ENCODE measurements at regions not wholly inside any gene's neighbourhood (a gene's known extent, or its start where the extent isn't known, plus 50 kb on each side); places are given as distances from the start of the nearest gene placed in this dataset.
"Not testable (repeated sequence)": the region's sequence is repeated elsewhere in the genome, so short reads cannot be mapped to it uniquely, and the experiment has no call there.

DNA sequence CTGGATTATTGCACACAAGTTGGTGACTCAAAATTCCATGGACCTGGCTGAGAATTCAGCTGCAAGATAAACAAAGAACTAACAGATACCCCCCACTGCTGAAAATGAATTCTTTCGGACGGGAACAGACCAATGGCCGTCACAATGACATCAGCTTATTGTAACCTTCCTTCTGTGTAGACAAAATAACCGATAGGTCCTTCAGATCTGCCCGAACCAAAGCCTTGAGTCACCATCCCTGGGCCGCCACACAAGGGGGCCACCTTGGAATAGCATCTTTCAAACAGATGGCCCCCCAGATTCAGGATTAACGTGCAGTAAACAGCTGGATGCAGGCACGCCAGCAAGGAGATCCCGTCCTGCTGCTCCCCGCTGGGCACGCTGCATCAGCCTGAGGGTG, 214.0 kb upstream of the EXOC2 start:
- peak; percentile 17 for DNase-seq (ENCODE audit: low read depth)

GRCh38 chr6:905556-905955, 212.6 kb upstream of the EXOC2 start:
- DNase-seq (ENCODE audit: low read depth), result no peak

- DNase-seq (ENCODE audit: low read depth), result no peak
Observed at GRCh38 chr6:904994-905393, 212.1 kb upstream of the EXOC2 start.

- peak; percentile 59 for DNase-seq (ENCODE audit: low read depth)
Observed at GRCh38 chr6:903761-904160, 210.8 kb upstream of the EXOC2 start.

DNA sequence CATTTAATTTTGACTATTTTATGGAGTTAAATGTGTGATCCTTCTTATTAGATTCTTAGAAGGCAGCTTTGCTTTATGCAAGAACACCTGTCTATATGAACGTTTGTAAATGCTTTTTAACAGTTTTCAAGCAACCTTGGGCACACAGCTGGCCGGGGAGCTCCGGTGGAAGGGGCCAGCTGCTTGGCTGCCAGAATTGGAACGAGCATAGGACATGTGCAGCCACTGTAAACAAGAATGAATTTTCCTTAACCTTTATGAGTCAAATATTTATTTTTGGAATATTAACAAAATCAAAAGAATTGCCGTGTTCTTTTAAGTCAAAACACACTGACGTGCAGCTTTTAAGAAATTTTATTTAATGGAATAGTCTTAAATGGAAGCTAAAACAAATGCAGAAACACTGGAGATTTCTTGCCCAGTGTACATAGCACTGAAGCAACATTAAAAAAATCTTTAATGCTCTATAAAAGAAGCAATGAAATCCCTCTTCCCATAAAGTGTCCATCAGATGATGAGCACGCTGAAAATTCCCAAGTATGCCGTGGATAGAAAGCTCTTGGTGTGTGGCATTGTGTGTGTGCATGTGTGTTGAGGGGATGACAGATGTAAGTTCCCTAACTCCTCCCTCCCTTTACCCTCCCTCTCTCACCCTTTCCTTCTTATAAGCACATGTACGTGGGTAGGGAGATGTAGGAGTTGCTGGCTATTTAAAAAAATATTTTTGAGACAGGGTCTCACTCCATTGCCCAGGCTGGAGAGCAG, 208.9 kb upstream of the EXOC2 start:
- DNase-seq (ENCODE audit: low read depth), result no peak

GRCh38 chr6:900716-901605, 208.0 kb upstream of the EXOC2 start:
- DNase-seq (ENCODE audit: low read depth), result no peak

GRCh38 chr6:897528-898207, 204.7 kb upstream of the EXOC2 start:
- DNase-seq (ENCODE audit: low read depth), result no peak

GRCh38 chr6:894274-894673, 201.3 kb upstream of the EXOC2 start:
- DNase-seq (ENCODE audit: low read depth), result no peak

GRCh38 chr6:890995-891394, 198.1 kb upstream of the EXOC2 start:
- no peak for DNase-seq (ENCODE audit: low read depth)

GRCh38 chr6:890201-890600, 197.3 kb upstream of the EXOC2 start:
- no peak for DNase-seq (ENCODE audit: low read depth)

DNA sequence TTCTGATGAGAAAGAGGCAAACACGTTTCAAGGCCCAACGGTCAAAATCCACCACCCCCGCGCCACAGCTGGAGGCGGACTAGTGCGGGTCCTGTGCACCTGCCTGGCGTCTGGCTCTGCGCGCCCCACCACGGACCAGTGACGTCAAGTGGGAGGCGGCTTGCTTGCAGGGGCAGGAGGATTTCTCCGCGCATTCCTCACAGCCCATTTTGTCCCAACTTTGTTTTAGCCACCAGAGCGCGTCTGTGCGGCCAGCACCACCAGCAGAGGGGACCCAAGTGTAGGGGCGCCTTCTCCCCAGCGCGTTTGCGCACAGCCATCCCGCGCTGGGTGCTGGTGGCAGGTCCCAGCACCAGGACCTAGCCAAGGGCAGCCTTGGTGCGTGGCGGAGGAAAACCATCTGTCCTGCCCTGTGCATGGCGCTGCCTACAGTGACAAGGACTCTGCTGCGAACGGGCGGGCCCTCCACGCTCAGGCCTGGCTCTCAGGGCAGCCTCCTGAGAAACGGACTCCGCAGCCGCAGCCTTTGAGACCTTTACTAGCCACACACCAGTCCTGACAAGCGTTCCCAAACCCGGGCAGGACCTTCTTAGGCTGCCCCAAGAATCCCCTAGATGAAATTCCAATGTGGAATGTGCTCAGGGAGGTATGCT, 194.8 kb upstream of the EXOC2 start:
- no peak for DNase-seq (ENCODE audit: low read depth)

DNA sequence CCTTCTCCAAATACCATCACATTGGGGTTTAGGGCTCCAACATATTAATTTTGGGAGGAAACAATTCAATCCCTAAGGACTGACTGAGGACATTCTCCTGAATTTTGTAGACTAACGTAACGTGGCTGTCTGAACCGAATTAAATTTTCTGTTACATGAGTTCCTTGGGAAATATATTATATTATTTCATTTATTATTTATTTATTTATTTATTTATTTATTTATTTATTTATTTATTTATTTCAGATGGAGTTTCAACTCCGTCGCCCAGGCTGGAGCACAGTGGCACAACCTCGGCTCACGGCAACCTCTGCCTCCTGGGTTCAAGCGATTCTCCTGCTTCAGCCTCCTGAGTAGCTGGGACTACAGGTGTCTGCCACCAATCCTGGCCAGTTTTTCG, 193.2 kb upstream of the EXOC2 start:
- DNase-seq (ENCODE audit: low read depth), result not testable (repeated sequence)

DNA sequence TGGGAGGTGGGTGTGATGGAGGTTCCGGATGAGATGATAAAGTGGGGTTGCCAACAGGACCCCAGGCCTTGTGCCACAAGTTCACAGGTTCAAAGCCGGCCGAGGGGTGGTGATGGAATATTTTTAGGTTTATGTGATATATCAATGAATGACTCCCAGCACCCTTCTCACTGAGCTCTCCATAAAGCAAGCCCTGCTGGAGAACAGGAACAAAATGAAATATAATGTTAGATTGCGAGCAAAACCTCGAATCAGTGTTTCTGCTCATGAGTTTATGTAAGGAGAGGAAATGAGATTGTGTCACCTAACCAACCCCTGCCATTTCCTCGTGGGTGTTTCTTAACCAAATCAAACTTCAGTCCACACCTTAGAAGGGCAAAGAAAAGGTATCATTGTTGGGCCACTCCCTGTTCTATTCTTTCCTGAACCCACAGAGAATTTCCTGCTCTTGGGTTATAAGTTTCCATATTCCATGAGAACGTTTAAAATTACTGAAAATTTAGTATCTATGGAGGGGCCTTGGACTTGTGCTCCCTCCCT, 192.2 kb upstream of the EXOC2 start:
- DNase-seq (ENCODE audit: low read depth), result no peak

GRCh38 chr6:884570-884969, 191.6 kb upstream of the EXOC2 start:
- no peak for DNase-seq (ENCODE audit: low read depth)

GRCh38 chr6:882084-882598, 189.2 kb upstream of the EXOC2 start:
- no peak for DNase-seq (ENCODE audit: low read depth)

DNA sequence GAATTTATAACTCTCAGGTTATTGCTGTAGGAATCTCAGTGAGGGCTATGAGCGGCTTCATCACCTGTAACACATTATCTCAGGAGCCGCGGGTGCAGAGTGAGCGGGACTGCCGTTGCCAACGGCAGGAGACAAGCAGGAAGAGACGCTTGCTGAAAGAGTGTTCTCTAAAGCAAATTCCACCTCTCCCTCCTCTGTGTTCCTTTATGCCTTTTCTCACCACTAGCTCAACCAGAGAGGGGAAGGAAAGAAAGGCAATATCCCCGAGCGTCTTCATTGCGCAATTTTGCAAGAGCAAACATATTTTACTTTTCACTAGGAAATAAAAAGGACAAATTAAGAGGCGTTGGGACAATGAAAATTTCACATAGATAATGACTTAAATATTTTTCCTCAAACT, 185.2 kb upstream of the EXOC2 start:
- DNase-seq (ENCODE audit: low read depth), result no peak

- no peak for DNase-seq (ENCODE audit: low read depth)
Observed at GRCh38 chr6:875012-875411, 182.1 kb upstream of the EXOC2 start.

GRCh38 chr6:872570-873125, 179.7 kb upstream of the EXOC2 start:
- no peak for DNase-seq (ENCODE audit: low read depth)

GRCh38 chr6:871503-871902, 178.6 kb upstream of the EXOC2 start:
- DNase-seq (ENCODE audit: low read depth), result no peak

- no peak for DNase-seq (ENCODE audit: low read depth)
Observed at GRCh38 chr6:870096-870495, 177.2 kb upstream of the EXOC2 start.

DNA sequence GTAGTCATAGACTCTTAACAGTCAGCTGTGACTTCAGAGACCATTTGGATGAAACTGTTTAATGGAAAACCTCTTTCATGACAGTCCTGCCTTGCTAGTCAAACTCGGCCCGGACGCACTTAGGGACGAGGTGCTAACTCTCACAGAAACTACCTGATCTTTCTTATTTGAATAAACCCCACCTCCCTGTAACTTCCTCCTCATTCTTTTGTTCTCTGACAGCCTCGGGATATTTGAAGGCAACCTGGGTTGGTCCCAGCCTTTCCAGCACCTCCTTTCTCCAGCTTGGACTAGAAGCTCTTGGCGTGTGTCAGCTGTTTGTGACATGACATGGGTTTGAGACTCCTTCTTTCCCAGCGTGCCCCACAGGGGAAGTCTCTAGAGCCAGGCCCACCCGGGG, 175.3 kb upstream of the EXOC2 start:
- DNase-seq (ENCODE audit: low read depth), result no peak

Data from HT1080 (cell line).